Breast epithelium (tissue), 3 donors: ENCODE measurements at regions not wholly inside any gene's neighbourhood (a gene's known extent, or its start where the extent isn't known, plus 50 kb on each side); places are given as distances from the start of the nearest gene placed in this dataset.

Source experiments
- CTCF ChIP-seq, 3 donors: fragments of 450-650 bp; IDR thresholded peaks; one replicate each; pipeline ENCODE4 v1.5.1; 2016 to 2017; ENCODE audit warnings: antibody characterized with exemption in 3 of 3, mild to moderate bottlenecking in 3 of 3, moderate library complexity in 3 of 3
- POLR2A ChIP-seq: fragments of 450-650 bp; IDR thresholded peaks from one replicate; pipeline ENCODE4 v1.6.1; 2016; ENCODE audit warnings: antibody characterized with exemption, mild to moderate bottlenecking, moderate library complexity
- POLR2AphosphoS5 ChIP-seq, 3 donors: sonication (generic); formaldehyde crosslinking; IDR thresholded peaks; one replicate each; pipeline ENCODE4 v1.6.1; 2017; ENCODE audit warnings: antibody characterized with exemption in 3 of 3

GRCh38 chr9:115614326-115614999 lies 496.5 kb upstream of the TNC start:
- TF ChIP-seq CTCF (IDR thresholded peaks at IDR 0.05) = no peak
- TF ChIP-seq POLR2A = no peak
- TF ChIP-seq POLR2AphosphoS5 (IDR thresholded peaks at IDR 0.05) = no peak
